Aorta (tissue), 5 donors: ENCODE measurements at regions not wholly inside any gene's neighbourhood (a gene's known extent, or its start where the extent isn't known, plus 50 kb on each side); places are given as distances from the start of the nearest gene placed in this dataset.
"Not testable (repeated sequence)": the region's sequence is repeated elsewhere in the genome, so short reads cannot be mapped to it uniquely, and the experiment has no call there.

Source experiments
- ATAC-seq: fragments of 200-7000 bp; cut with Tn5 transposase; one replicate; pipeline ENCODE4 v1.9.1; 2022; ENCODE audit warnings: moderate library complexity; ENCODE audit not compliant: low FRiP score
- DNase-seq, 2 donors: peaks; one replicate each; pipeline ENCODE4 v3.0.0-alpha.2; 2020
- H3K27ac ChIP-seq, 2 donors: one replicate each; pipeline ENCODE4 v1.5.1; 2013; ENCODE audit warnings: low read length in 2 of 2, mild to moderate bottlenecking in 2 of 2, moderate library complexity in 2 of 2, control low read depth in 1 of 2, inconsistent platforms in 1 of 2, low read depth in 1 of 2
- H3K27me3 ChIP-seq, 2 donors: one replicate each; pipeline ENCODE4 v1.6.1; 2013; ENCODE audit warnings: control low read depth in 1 of 2, low read length in 1 of 2, mild to moderate bottlenecking in 1 of 2, moderate library complexity in 1 of 2; ENCODE audit not compliant: insufficient read depth in 2 of 2, control insufficient read depth in 1 of 2
- H3K36me3 ChIP-seq, 2 donors: one replicate each; pipeline ENCODE4 v1.6.1; 2013; ENCODE audit warnings: control low read depth in 1 of 2, low read length in 1 of 2, mild to moderate bottlenecking in 1 of 2; ENCODE audit not compliant: insufficient read depth in 2 of 2, control insufficient read depth in 1 of 2
- H3K4me1 ChIP-seq, 2 donors: one replicate each; pipeline ENCODE4 v1.6.1; 2013; ENCODE audit warnings: low read length in 2 of 2, control low read depth in 1 of 2, mild to moderate bottlenecking in 1 of 2, moderate library complexity in 1 of 2; ENCODE audit not compliant: insufficient read depth in 2 of 2, control insufficient read depth in 1 of 2
- H3K4me3 ChIP-seq, 2 donors: one replicate each; pipeline ENCODE4 v1.5.1; 2013; ENCODE audit warnings: low read length in 2 of 2, control low read depth in 1 of 2, mild to moderate bottlenecking in 1 of 2
- H3K9me3 ChIP-seq: one replicate; pipeline ENCODE4 v1.6.1; 2013; ENCODE audit warnings: mild to moderate bottlenecking, low read length; ENCODE audit not compliant: control insufficient read depth
- WGBS, 2 donors: extraction: QIAGEN DNeasy Blood & Tissue Kit; methylation state at CpG; one replicate each; pipeline ENCODE4 v1.1.7; 2013; 5-methylcytosine and 5-hydroxymethylcytosine counted together
- intact Hi-C, 2 donors: fragments of 100-400 bp; cut with DNase I; formaldehyde crosslinking; loops; one replicate each; pipeline versions ENCODE4 v1.14.2 to v1.15.0; 2022
- donor health status: healthy with polysubstance abuse.
- donor health status: Bipolar disorder and iron deficiency.
- donor health status: DM: no; HTN: no; CAD: no.
- donor health status: DM: no; HTN: no; CAD: no.
- donor health status: DM: yes; HTN: yes; CAD: no.

- WGBS, 2 donors: 89 to 91% methylated on average over 28 of the region's 28 CpGs
- intact Hi-C loops: no loop called here
- no peak for ATAC-seq
- Histone ChIP-seq H3K36me3 (no peaks in the 10 kb centered on the region), H3K4me1 (no peaks in the 10 kb centered on the region), H3K27me3 (no peaks in the 10 kb centered on the region), H3K27ac (no peak overlapping the region), H3K4me3 (no peak overlapping the region), H3K9me3 (no peaks in the 10 kb centered on the region)
- DNase-seq: peak in 1 of 2 donors; percentile 50
Observed at GRCh38 chr11:69205743-69206612, 50.2 kb downstream of the SMIM38 start.

DNA sequence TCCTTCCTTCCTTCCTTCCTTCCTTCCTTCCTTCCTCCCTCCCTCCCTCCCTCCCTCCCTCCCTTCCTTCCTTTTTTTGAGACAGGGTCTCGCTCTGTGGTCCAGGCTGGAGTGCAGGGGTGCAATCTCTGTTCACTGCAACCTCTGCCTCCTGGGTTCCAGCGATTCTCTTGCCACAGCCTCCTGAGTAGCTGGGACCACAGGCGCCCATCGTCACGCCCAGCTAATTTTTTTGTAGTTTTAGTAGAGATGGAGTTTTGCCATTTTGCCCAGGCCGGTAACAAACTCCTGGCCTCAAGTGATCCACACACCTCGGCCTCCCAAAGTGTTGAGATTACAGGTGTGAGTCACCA lies 50.9 kb downstream of the SMIM38 start:
- H3K27me3 ChIP-seq, ATAC-seq, H3K9me3 ChIP-seq, intact Hi-C loops, H3K4me3 ChIP-seq, H3K4me1 ChIP-seq, H3K36me3 ChIP-seq, H3K27ac ChIP-seq: not testable (repeated sequence)
- DNase-seq: peak in 1 of 2 donors; percentile 42
- 90 to 92% methylated on average over 7 of the region's 7 CpGs for WGBS, 2 donors

DNA sequence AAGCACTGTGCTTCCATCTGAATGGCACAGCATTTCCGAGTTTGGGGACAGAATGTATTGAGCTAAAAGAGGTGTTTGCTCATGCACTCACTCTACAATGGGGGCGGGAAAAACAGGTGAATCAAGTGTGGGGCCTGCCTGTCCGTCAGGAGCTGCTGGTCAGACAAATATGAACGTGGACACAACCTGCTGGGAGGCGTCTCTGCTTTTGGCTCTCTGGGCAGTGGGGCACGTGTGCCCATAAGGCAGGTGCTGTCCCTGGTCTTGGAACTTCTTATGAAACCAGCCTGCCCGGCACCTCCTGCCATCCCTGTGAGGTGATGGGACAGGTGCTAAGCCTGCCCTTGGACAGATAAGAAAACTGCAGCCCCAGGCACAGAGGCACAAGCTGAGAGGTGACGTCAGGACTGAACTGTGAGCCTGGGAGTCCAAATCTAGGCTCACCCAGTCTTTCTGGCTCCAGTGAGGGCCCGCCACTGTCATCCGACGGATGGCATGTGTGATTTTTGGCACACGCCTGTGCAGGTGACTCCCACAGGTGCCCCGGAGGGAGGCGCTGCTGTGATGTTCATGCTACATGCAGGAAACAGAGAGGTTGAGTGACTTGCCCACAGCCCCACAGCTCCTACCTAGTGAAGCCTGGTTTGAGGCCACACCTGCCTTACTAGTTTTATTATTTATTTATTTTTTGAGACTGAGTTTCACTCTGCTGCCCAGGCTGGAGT lies 51.6 kb downstream of the SMIM38 start:
- Histone ChIP-seq H3K27ac (no peak overlapping the region), H3K4me1 (no peaks in the 10 kb centered on the region), H3K4me3 (no peak overlapping the region), H3K9me3 (no peaks in the 10 kb centered on the region), H3K36me3 (no peaks in the 10 kb centered on the region), H3K27me3 (no peaks in the 10 kb centered on the region)
- intact Hi-C loops: no loop called here
- 92 to 94% methylated on average over 14 of the region's 14 CpGs for WGBS, 2 donors
- no peak for ATAC-seq
- DNase-seq: peak in 1 of 2 donors; percentile 57

- WGBS, 2 donors: 94 to 95% methylated on average over 13 of the region's 13 CpGs
- Histone ChIP-seq H3K27me3 (no peaks in the 10 kb centered on the region), H3K4me3 (no peak overlapping the region), H3K4me1 (no peaks in the 10 kb centered on the region), H3K36me3 (no peaks in the 10 kb centered on the region), H3K9me3 (no peaks in the 10 kb centered on the region), H3K27ac (no peak overlapping the region)
- no peak for ATAC-seq
- intact Hi-C loops: no loop called here
- DNase-seq: peak in 1 of 2 donors; percentile 65
Observed at GRCh38 chr11:69208190-69209037, 52.7 kb downstream of the SMIM38 start.

- Histone ChIP-seq H3K4me3 (no peak overlapping the region), H3K36me3 (no peaks in the 10 kb centered on the region), H3K27ac (no peak overlapping the region), H3K27me3 (no peaks in the 10 kb centered on the region), H3K4me1 (no peaks in the 10 kb centered on the region), H3K9me3 (no peaks in the 10 kb centered on the region)
- 93 to 94% methylated on average over 8 of the region's 8 CpGs for WGBS, 2 donors
- ATAC-seq (no peak), DNase-seq (no peak)
- intact Hi-C loops: no loop called here
Observed at GRCh38 chr11:69209038-69209350, 53.3 kb downstream of the SMIM38 start.

GRCh38 chr11:69209421-69210309 lies 53.9 kb downstream of the SMIM38 start:
- Histone ChIP-seq H3K9me3 (no peaks in the 10 kb centered on the region), H3K4me3 (no peak overlapping the region), H3K27ac (no peak overlapping the region), H3K4me1 (no peaks in the 10 kb centered on the region), H3K36me3 (no peaks in the 10 kb centered on the region), H3K27me3 (no peaks in the 10 kb centered on the region)
- 84 to 92% methylated on average over 23 of the region's 23 CpGs for WGBS, 2 donors
- DNase-seq (peak in 1 of 2 donors; percentile 62), ATAC-seq (no peak)
- intact Hi-C loops: no loop called here

- no peaks in the 10 kb centered on the region for H3K9me3 ChIP-seq
- H3K27ac ChIP-seq: no peak overlapping the region
- H3K4me3 ChIP-seq: no peak overlapping the region
- H3K27me3 ChIP-seq: no peaks in the 10 kb centered on the region
- intact Hi-C loops: no loop called here
- ATAC-seq (no peak), DNase-seq (peak in 1 of 2 donors; percentile 64)
- no peaks in the 10 kb centered on the region for H3K36me3 ChIP-seq
- no peaks in the 10 kb centered on the region for H3K4me1 ChIP-seq
- 68 to 76% methylated on average over 12 of the region's 12 CpGs for WGBS, 2 donors
Observed at GRCh38 chr11:69210310-69211035, 54.7 kb downstream of the SMIM38 start.
